Panc1 (cell line): ENCODE measurements at regions not wholly inside any gene's neighbourhood (a gene's known extent, or its start where the extent isn't known, plus 50 kb on each side); places are given as distances from the start of the nearest gene placed in this dataset.

ENCODE experiments used
- ATAC-seq: fragments of 200-7000 bp; cut with Tn5 transposase; 2 replicates; pipeline ENCODE4 v1.9.1; 2020; ENCODE audit warnings: mild to moderate bottlenecking, moderate library complexity
- BruUV-seq: library from RNA; stranded (reverse); fragments of 400-500 nt; replicated peaks from 2 replicates; lab custom pipeline; 2021; lab: Mats Ljungman, UMichigan
- CTCF ChIA-PET: fragments of 300-600 bp; sonication (Branson Sonifier 250); formaldehyde crosslinking; loops from one replicate; lab custom pipeline; 2022; ENCODE audit warnings: antibody characterized with exemption; lab: Charles Lee
- POLR2A ChIA-PET: fragments of 300-600 bp; sonication (Branson Sonifier 250); formaldehyde crosslinking; loops from one replicate; lab custom pipeline; 2022; ENCODE audit warnings: antibody characterized with exemption; lab: Charles Lee
- DNase-seq: peaks from one replicate; pipeline ENCODE4 v3.0.0-alpha.2; 2010; ENCODE audit warnings: low read depth, low spot score
- H3K27ac ChIP-seq: 2 replicates; pipeline ENCODE4 v1.5.1; 2011; ENCODE audit warnings: mild to moderate bottlenecking, low read length, inconsistent platforms
- H3K27me3 ChIP-seq: fragments of 200-500 bp; sonication (Bioruptor generic); 2 replicates; pipeline ENCODE4 v1.6.0; 2014; ENCODE audit warnings: low read length, inconsistent platforms; ENCODE audit not compliant: control insufficient read depth, insufficient read depth
- H3K36me3 ChIP-seq: fragments of 200-500 bp; sonication (Bioruptor generic); 2 replicates; pipeline ENCODE4 v1.5.1; 2014; ENCODE audit warnings: inconsistent platforms, mild to moderate bottlenecking, low read length, moderate library complexity; ENCODE audit not compliant: control insufficient read depth, insufficient read depth
- H3K4me1 ChIP-seq: 2 replicates; pipeline ENCODE4 v1.5.1; 2011; ENCODE audit warnings: inconsistent platforms, mild to moderate bottlenecking, low read length, moderate library complexity; ENCODE audit not compliant: control insufficient read depth, insufficient read depth
- H3K4me3 ChIP-seq, 2 experiments: 2 replicates each; pipeline ENCODE4 v1.5.1; 2011 to 2012; ENCODE audit warnings: low read depth in 2 of 2, low read length in 2 of 2, mild to moderate bottlenecking in 2 of 2, inconsistent platforms in 1 of 2, moderate library complexity in 1 of 2
- H3K9me3 ChIP-seq: fragments of 200-500 bp; sonication (Bioruptor generic); 2 replicates; pipeline ENCODE4 v1.5.1; 2014; ENCODE audit warnings: low read depth, mild to moderate bottlenecking, inconsistent platforms, low read length, moderate library complexity; ENCODE audit not compliant: control insufficient read depth, insufficient read depth
- CTCF ChIP-seq: fragments of 450-650 bp; IDR thresholded peaks from 2 replicates; pipeline ENCODE4 v1.5.1; 2017; ENCODE audit warnings: mild to moderate bottlenecking
- POLR2AphosphoS5 ChIP-seq: IDR thresholded peaks from 2 replicates; pipeline ENCODE4 v1.6.1; 2012; ENCODE audit warnings: mild to moderate bottlenecking, low read depth, low read length, moderate library complexity
- REST ChIP-seq, 2 experiments: IDR thresholded peaks; 2 replicates each; pipeline ENCODE4 v1.6.1; 2011 to 2012; ENCODE audit warnings: low read depth in 2 of 2, control low read depth in 1 of 2, low read length in 1 of 2, mild to moderate bottlenecking in 1 of 2, moderate library complexity in 1 of 2; ENCODE audit not compliant: insufficient read depth in 1 of 2
- SIN3A ChIP-seq: IDR thresholded peaks from 2 replicates; pipeline ENCODE4 v1.6.1; 2012; ENCODE audit warnings: low read depth, mild to moderate bottlenecking, low read length, moderate library complexity, borderline replicate concordance; ENCODE audit not compliant: insufficient read depth
- TCF7L2 ChIP-seq: IDR thresholded peaks from 2 replicates; pipeline ENCODE4 v1.6.1; 2011; ENCODE audit warnings: mild to moderate bottlenecking, low read depth, low read length, inconsistent platforms
- in situ Hi-C: cut with HindIII; loops from 2 replicates; pipeline ENCODE4 v1.10.0; 2016; ENCODE audit warnings: low sequenced_read_pairs, low pct_unique_long_range_greater_than_20kb
- intact Hi-C: fragments of 100-400 bp; cut with micrococcal nuclease; formaldehyde crosslinking; loops from one replicate; pipeline ENCODE4 v1.10.0; 2022; ENCODE audit not compliant: unreplicated experiment

GRCh38 chr4:131509521-131509920, 1639.6 kb upstream of the PCDH10 start:
- in situ Hi-C loops = no loop called here
- Histone ChIP-seq H3K36me3 (no peaks in the 10 kb centered on the region), H3K9me3 (no peaks in the 10 kb centered on the region), H3K4me3 (no peak overlapping the region), H3K27ac (no peak overlapping the region), H3K4me1 (no peaks in the 10 kb centered on the region), H3K27me3 (no peaks in the 10 kb centered on the region)
- intact Hi-C loops = no loop called here
- ChIA-PET CTCF (no interaction called here), POLR2A (no interaction called here)
- no peak for ATAC-seq
- BruUV-seq = no TSS peak
- TF ChIP-seq POLR2AphosphoS5 (no peak), CTCF (no peak), TCF7L2 (no peak), SIN3A (no peak), REST (IDR thresholded peaks at IDR 0.05; ENCODE audit: insufficient read depth in 1 of 2, low read depth in 2 of 2, low read length in 1 of 2) (no peak)
- DNase-seq = no peak

- no peaks in the 10 kb centered on the region for H3K27me3 ChIP-seq
- no TSS peak for BruUV-seq
- POLR2A ChIA-PET = no interaction called here
- H3K36me3 ChIP-seq = no peaks in the 10 kb centered on the region
- no peak overlapping the region for H3K27ac ChIP-seq
- in situ Hi-C loops (no loop called here), intact Hi-C loops (no loop called here)
- DNase-seq (no peak), ATAC-seq (no peak)
- TF ChIP-seq REST (IDR thresholded peaks at IDR 0.05; ENCODE audit: insufficient read depth in 1 of 2, low read depth in 2 of 2, low read length in 1 of 2) (no peak), CTCF (no peak), SIN3A (no peak), POLR2AphosphoS5 (no peak), TCF7L2 (no peak)
- CTCF ChIA-PET = no interaction called here
- H3K4me3 ChIP-seq = no peak overlapping the region
- H3K9me3 ChIP-seq = no peaks in the 10 kb centered on the region
- no peaks in the 10 kb centered on the region for H3K4me1 ChIP-seq
Observed at GRCh38 chr4:131526686-131527085, 1622.4 kb upstream of the PCDH10 start.
